Lung (tissue), 11 donors: ENCODE measurements at regions not wholly inside any gene's neighbourhood (a gene's known extent, or its start where the extent isn't known, plus 50 kb on each side); places are given as distances from the start of the nearest gene placed in this dataset.

Source experiments
- ATAC-seq: fragments of 200-7000 bp; cut with Tn5 transposase; one replicate; pipeline ENCODE4 v1.9.1; 2020; ENCODE audit warnings: moderate number of reproducible peaks; ENCODE audit not compliant: insufficient read depth, low FRiP score
- DNase-seq, 3 donors: peaks; one replicate each; pipeline ENCODE4 v3.0.0-alpha.2; 2013 to 2017
- H3K27ac ChIP-seq, 2 donors: one replicate each; pipeline ENCODE4 v1.5.1; 2013; ENCODE audit warnings: mild to moderate bottlenecking in 2 of 2, moderate library complexity in 2 of 2, control low read depth in 1 of 2, inconsistent platforms in 1 of 2, low read depth in 1 of 2, low read length in 1 of 2
- H3K27me3 ChIP-seq, 3 donors: one replicate each; pipeline ENCODE4 v1.5.1; 2013; ENCODE audit warnings: low read length in 2 of 3; ENCODE audit not compliant: control insufficient read depth in 3 of 3, insufficient read depth in 3 of 3
- H3K36me3 ChIP-seq, 4 donors: one replicate each; pipeline ENCODE4 v1.5.1; 2013; ENCODE audit warnings: low read length in 4 of 4, mild to moderate bottlenecking in 1 of 4, moderate library complexity in 1 of 4; ENCODE audit not compliant: control insufficient read depth in 4 of 4, insufficient read depth in 4 of 4
- H3K4me1 ChIP-seq, 5 donors: one replicate each; pipeline ENCODE4 v1.5.1; 2013; ENCODE audit warnings: low read length in 5 of 5, mild to moderate bottlenecking in 2 of 5, moderate library complexity in 1 of 5; ENCODE audit not compliant: control insufficient read depth in 5 of 5, insufficient read depth in 5 of 5
- H3K4me3 ChIP-seq: one replicate; pipeline ENCODE4 v1.5.1; 2013; ENCODE audit warnings: mild to moderate bottlenecking, control low read depth, moderate library complexity
- H3K9ac ChIP-seq, 2 donors: one replicate each; pipeline ENCODE4 v1.5.1; 2013; ENCODE audit warnings: low read length in 2 of 2, control low read depth in 1 of 2; ENCODE audit not compliant: insufficient read depth in 1 of 2
- H3K9me3 ChIP-seq, 4 donors: one replicate each; pipeline ENCODE4 v1.5.1; 2013; ENCODE audit warnings: low read length in 3 of 4, mild to moderate bottlenecking in 1 of 4, moderate library complexity in 1 of 4; ENCODE audit not compliant: control insufficient read depth in 4 of 4, insufficient read depth in 3 of 4
- CTCF ChIP-seq: IDR thresholded peaks from 2 replicates; pipeline ENCODE4 v1.5.1; 2012; ENCODE audit warnings: mild to moderate bottlenecking; ENCODE audit errors: control extremely low read depth, extremely low read depth
- WGBS, 2 donors: extraction: QIAGEN DNeasy Blood & Tissue Kit; methylation state at CpG; one replicate each; pipeline ENCODE4 v1.1.7; 2013; 5-methylcytosine and 5-hydroxymethylcytosine counted together
- donor health status: control.
- donor health status: control.
- donor health status: Bipolar disorder and iron deficiency.
- donor health status: healthy.
- donor health status: DM: yes; HTN: yes; CAD: no.

DNA sequence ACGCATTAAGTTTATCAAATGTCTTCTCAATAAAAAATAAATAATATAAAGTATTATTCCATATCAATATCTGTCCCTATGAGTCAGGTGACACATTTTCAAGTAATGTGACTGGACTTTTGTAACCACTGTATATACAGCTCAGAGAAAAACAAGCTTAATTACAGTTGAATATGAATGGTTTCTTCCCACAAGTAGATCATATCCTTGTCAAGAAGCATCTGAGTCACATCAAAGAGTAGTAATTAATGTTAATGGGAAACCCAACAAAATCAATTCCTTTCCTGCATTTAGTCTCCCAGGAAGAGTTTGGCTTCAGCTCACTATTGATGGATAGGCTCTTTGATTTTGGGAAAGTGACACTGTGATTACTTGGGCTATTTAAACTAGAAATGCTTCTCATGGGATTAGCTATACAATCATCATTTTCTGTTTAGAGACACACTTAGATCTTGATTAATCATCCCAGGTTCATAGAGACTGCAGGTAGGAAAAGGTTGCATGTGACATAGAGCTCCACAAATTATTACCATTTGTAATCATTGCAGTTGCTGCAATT, 292.9 kb downstream of the GABRG2 start:
- H3K27ac ChIP-seq = no peak overlapping the region
- ATAC-seq (no peak), DNase-seq (no peak)
- no peak for TF ChIP-seq CTCF
- H3K9me3 ChIP-seq = peaks cover 0 to 1% (median 0%) of the 10 kb centered on the region in 4 donors
- no peaks in the 10 kb centered on the region for H3K36me3 ChIP-seq
- H3K4me3 ChIP-seq = no peak overlapping the region
- no peaks in the 10 kb centered on the region for H3K27me3 ChIP-seq
- H3K4me1 ChIP-seq = no peaks in the 10 kb centered on the region
- WGBS, 2 donors = 2 to 96% methylated on average over 1 of the region's 1 CpG
- H3K9ac ChIP-seq = no peak overlapping the region

GRCh38 chr5:162372256-162372655, 304.7 kb downstream of the GABRG2 start:
- H3K27ac ChIP-seq = no peak overlapping the region
- no peaks in the 10 kb centered on the region for H3K27me3 ChIP-seq
- H3K36me3 ChIP-seq = no peaks in the 10 kb centered on the region
- no peak for DNase-seq
- WGBS, 2 donors = 41 to 55% methylated on average over 3 of the region's 3 CpGs
- no peak for ATAC-seq
- no peak overlapping the region for H3K9ac ChIP-seq
- TF ChIP-seq CTCF = no peak
- H3K4me3 ChIP-seq = no peak overlapping the region
- no peaks in the 10 kb centered on the region for H3K4me1 ChIP-seq
- H3K9me3 ChIP-seq = peaks cover 0 to 4% (median 2%) of the 10 kb centered on the region in 4 donors

DNA sequence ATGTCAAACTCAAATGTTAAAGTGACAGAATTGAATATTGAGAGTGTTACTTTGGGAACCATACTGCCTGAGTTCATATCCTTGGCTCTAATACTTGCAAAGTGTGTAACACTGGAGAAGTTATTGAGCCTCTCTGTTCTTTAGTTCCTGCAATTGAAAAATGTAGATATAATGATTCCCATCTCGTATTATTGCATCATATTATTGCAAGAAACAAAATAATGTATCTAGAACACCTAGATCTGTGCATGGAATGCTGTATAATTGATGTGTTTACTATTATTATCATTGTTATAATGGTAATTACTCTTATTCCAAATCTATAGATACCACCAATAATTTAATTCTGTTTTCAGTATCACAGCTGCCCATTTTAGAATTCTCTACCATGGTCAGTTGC, 310.3 kb downstream of the GABRG2 start:
- ATAC-seq = no peak
- Histone ChIP-seq H3K4me3 (no peak overlapping the region), H3K9me3 (no peaks in the 10 kb centered on the region), H3K36me3 (no peaks in the 10 kb centered on the region), H3K27ac (no peak overlapping the region), H3K27me3 (no peaks in the 10 kb centered on the region), H3K4me1 (no peaks in the 10 kb centered on the region), H3K9ac (no peak overlapping the region)
- no peak for TF ChIP-seq CTCF
- 26 to 52% methylated on average over 1 of the region's 1 CpG for WGBS, 2 donors
- no peak for DNase-seq

DNA sequence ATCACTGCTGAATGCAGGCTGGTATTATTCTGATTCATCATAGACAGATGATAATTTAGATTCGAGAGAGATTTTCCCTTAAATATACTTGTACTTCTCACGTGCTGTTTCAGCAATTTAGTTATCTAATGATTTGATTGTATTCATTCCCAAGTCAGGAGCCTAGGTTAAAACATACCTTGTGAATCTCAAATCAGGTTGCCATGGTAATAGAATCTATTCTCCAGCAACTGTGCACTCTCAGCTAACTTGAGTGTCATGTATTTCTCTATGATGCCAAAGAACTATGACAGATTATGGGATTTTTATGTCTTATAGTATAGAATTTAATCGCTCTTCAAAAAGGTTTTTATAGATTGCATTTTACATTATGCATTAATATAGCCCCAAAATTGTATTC, 315.3 kb downstream of the GABRG2 start:
- no peak overlapping the region for H3K27ac ChIP-seq
- H3K9me3 ChIP-seq = no peaks in the 10 kb centered on the region
- no peak for DNase-seq
- H3K4me3 ChIP-seq = no peak overlapping the region
- H3K27me3 ChIP-seq = no peaks in the 10 kb centered on the region
- no peak overlapping the region for H3K9ac ChIP-seq
- TF ChIP-seq CTCF = no peak
- no peak for ATAC-seq
- H3K4me1 ChIP-seq = no peaks in the 10 kb centered on the region
- WGBS, 2 donors = 68 to 85% methylated on average over 3 of the region's 3 CpGs
- no peaks in the 10 kb centered on the region for H3K36me3 ChIP-seq
